Left kidney (tissue), 1 donor: ENCODE measurements at regions not wholly inside any gene's neighbourhood (a gene's known extent, or its start where the extent isn't known, plus 50 kb on each side); places are given as distances from the start of the nearest gene placed in this dataset.
A peak's percentile ranks its signal among the peaks of the same experiment; 100 is the strongest.
"Not testable (repeated sequence)": the region's sequence is repeated elsewhere in the genome, so short reads cannot be mapped to it uniquely, and the experiment has no call there.

Experiments used
- DNase-seq: peaks from one replicate; pipeline ENCODE4 v3.0.0-alpha.2; 2013

DNA sequence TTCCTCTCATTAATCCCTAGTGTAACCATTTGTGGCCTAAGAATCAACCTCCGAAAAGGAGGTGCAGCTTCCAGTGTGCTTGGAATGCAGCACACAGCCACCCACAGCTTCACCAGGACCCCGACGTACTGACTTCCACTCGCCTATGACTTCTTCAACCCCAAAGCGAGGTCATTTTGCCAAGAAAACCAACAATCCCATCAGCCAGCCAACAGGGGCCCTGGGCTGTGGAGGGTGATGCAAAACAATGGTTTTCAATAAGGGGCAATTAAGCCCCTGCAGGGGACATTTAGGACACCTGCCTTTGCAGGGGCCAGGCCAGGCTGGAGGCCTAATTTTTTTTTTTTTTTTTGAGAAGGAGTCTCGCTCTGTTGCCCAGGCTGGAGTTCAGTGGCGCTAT, 158.1 kb upstream of the SKOR2 start:
- DNase-seq: no peak

GRCh38 chr18:47407736-47408135, 156.3 kb upstream of the SKOR2 start:
- no peak for DNase-seq

DNA sequence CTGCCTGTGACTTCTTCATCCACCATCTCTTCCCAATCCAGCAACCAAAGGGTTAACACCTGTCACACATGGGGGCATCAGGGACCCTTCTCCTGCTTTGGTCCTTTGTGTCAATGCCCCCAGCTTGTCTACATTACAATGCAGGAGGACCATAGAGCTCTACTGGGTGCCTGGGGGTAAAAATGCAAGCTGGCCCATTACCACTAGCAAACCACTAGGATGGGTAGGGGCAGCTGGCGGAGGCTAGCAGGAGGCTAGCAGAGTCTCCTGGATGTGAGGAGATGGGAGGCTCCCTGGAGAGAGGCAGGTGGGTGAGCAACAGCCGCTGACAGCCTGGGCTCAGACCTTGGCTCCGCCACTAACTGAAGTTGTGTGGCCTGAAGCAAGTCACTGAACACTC, 153.4 kb upstream of the SKOR2 start:
- DNase-seq: no peak

DNA sequence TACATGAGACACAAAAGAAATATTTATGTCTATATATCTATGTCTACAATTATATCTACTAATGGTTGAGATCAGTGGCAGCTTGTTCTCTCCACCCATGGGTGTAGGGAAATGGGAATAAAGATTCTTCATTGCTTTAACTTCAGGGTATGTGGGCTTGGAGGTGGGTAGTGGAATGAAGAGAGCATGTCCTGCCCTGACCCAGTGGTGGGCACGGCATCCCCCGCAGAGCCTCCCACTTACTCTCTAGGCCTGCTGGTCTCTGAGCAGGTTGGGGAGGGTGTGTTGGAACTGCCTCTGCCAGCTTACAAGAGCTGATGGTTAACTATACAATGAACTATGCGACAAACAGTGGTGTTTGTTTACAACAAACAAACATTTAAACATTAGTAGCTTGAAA, 152.5 kb upstream of the SKOR2 start:
- no peak for DNase-seq

DNA sequence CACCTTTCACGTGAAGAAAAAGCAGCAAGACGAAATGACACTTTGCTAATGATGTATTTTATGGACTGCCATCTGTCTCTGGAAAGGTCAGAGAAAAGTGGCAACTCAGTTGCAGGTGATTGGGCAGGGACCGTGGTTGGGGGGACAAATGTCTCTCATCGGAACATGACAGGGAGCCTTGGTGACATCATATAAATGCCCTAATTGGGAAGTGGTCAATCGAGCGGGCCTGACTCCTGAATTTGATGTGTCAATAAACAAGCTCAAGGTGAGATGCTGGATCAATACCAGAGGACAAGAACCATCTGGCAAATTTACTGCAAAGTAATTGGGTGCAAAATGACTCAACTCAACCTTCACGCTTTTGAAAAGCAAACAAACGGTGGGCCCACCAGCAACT, 151.9 kb upstream of the SKOR2 start:
- no peak for DNase-seq

GRCh38 chr18:47399475-47399874, 148.0 kb upstream of the SKOR2 start:
- no peak for DNase-seq

GRCh38 chr18:47397671-47398319, 146.3 kb upstream of the SKOR2 start:
- DNase-seq: peak; percentile 8

- DNase-seq: no peak
These were observed 140.2 kb upstream of the SKOR2 start for GRCh38 chr18:47391665-47392064.

DNA sequence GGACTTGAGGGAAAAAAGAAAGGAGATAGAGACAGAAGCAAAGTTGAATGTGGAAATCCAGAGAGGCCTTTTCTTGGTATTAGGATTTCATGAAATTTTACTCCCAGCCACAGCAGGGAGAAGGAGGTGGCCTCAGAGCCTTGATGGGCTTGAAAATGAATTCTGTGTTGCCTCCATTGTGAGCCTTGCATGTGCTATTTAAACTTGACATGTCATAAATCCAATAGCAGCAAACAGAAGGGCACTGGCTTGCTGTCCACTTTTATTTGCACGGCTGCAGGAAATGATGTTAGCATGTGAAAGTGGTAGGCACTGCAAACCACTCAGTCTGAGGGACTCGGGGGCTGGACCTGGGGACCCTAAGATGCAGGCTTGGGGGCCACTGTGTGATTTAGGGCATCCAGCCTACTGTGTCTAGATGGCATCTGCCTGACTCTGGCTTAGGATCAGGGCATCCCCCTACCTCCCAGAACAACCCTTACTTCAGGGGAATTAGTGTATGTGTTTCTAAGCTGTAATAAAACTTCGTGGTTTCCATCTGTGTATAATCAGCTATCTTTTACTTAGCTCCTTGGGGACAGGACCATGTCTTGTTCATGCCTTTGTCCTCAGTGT, 139.1 kb upstream of the SKOR2 start:
- no peak for DNase-seq

DNA sequence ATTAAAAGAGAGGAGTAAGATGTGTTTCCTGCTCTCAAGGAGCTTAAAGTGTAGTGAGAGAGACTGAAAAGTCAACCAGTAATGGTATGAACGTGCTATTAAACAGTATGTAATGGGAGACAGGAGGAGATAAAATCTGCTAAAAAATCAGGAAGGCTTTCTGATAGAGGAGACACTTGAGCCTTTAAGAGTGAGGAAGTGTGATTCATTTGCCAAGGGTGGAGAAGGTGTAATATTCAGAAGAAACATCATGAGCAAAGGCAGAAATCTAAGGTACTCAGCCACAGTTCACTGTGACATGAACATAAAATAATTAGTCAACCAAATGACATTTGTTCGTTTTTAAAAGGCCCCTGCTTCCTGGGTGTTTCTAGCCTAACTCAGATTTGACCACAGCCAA, 137.8 kb upstream of the SKOR2 start:
- no peak for DNase-seq

- DNase-seq: no peak
These were observed 136.4 kb upstream of the SKOR2 start for GRCh38 chr18:47387864-47388263.

- DNase-seq: no peak
These were observed 132.3 kb upstream of the SKOR2 start for GRCh38 chr18:47383729-47384128.

GRCh38 chr18:47381975-47382570, 130.6 kb upstream of the SKOR2 start:
- DNase-seq: no peak

- no peak for DNase-seq
These were observed 128.7 kb upstream of the SKOR2 start for GRCh38 chr18:47380153-47380552.

- no peak for DNase-seq
These were observed 122.0 kb upstream of the SKOR2 start for GRCh38 chr18:47373465-47373864.

DNA sequence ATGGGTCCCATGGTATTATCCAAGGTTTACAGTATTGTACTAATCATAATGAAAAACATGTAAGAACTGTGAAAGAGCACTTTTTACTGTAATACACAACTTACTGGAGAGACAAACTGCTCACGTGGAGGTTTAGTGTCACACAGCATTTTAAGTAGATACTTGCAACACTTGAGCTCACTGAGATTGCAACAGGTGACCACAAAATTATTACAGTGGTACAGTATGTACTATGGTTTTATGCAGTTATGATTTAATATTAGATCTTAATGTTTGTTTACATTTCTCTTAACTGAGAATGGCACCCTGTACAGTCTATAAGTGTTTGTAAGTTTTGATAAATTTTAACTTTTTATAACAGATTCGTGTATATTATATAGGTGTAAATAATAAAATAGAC, 118.6 kb upstream of the SKOR2 start:
- no peak for DNase-seq

- DNase-seq: not testable (repeated sequence)
These were observed 102.6 kb upstream of the SKOR2 start for GRCh38 chr18:47354061-47354460.

- no peak for DNase-seq
These were observed 94.6 kb upstream of the SKOR2 start for GRCh38 chr18:47346016-47346415.

DNA sequence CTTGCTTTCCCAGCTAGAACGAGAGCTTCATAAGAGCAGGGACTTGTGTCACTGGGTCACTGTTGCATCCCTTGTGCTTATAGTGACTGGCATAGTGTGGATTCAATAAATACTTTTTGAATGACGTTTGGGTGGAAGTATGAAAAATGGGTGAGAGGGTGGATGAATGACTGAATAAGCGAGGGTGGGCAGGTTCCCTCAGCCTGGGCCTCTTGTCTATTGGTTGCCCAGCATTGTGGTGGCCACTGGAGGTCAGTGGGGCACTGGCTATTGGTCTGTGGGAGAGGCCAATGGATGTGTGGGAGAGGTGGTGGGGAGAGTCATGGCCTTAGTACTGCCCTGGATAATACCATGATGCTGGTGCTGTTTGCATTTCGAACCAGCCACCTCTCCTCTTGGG, 93.8 kb upstream of the SKOR2 start:
- no peak for DNase-seq

DNA sequence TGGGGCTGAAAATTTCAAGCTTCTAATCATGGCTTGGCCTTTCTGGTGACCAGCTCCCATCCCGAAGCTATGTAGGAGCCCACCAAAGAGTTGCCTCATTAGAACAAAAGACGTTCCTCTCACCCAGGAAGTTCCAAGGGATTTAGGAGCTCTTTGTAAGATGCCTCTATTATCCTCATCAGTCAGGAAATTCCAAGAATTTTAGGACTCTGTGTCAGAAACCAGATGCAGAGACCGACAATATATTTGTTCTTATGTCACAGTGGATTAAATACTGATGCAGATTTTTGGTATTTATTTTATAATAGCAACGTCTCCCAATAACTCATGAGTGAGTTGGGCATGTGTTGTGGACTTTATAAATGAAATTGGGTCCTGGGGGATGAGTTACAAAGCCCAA, 91.8 kb upstream of the SKOR2 start:
- no peak for DNase-seq

- DNase-seq: no peak
These were observed 91.1 kb upstream of the SKOR2 start for GRCh38 chr18:47342566-47342965.

DNA sequence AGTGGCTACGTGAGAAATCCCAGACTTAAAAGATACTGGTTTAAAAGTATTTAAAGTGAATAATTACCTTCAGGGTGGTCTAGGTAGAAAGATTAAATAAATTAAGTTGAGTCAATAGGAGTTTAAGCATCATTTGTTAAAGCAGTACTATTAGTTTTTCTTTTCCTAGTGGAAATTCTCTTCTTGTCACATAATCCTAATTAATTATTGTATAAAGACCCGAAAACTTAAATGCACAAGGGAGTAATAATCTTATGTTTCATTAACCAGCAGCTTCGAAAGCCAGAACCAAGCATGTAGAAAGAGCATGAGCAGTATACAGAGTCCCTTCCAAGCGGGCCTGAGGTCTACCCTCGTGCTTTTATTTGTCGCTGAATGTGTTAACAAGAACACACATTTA, 90.2 kb upstream of the SKOR2 start:
- DNase-seq: no peak

DNA sequence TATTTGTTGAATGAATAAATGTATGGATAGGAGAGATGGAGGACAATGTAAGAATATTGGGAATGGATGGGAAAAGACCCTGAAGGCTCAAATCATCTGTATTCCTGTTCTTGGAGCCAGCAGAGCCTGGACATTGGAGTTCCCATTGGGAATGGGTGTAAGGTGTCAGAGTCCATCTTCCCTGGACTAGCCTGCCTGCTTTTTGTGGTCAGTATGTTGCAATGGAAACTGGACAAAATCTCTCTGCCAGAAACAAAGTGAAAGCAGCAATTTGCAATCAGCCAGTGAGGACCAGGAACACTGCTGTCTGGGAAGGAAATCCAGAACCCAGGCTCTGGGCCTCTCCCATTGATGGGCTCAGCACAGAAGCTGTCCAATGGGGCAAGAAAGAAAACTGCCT, 83.5 kb upstream of the SKOR2 start:
- no peak for DNase-seq
